Transverse colon (tissue), 4 donors: ENCODE measurements at regions not wholly inside any gene's neighbourhood (a gene's known extent, or its start where the extent isn't known, plus 50 kb on each side); places are given as distances from the start of the nearest gene placed in this dataset.

Experiments used
- CTCF ChIP-seq, 5 experiments: fragments of 200-600 bp in 3 of 5; fragments of 450-650 bp in 2 of 5; sonication (generic) in 3 of 5; IDR thresholded peaks; 1 replicate in 2 of 5; 2 replicates in 3 of 5; pipeline ENCODE4 v1.5.1; 2016 to 2017; ENCODE audit warnings: antibody characterized with exemption in 5 of 5, inconsistent platforms in 3 of 5, mild to moderate bottlenecking in 2 of 5, moderate library complexity in 1 of 5
- EP300 ChIP-seq: sonication (generic); formaldehyde crosslinking; IDR thresholded peaks from one replicate; pipeline ENCODE4 v1.6.1; 2017; ENCODE audit warnings: antibody characterized with exemption, low read depth
- POLR2A ChIP-seq: fragments of 450-650 bp; IDR thresholded peaks from one replicate; pipeline ENCODE4 v1.6.1; 2016; ENCODE audit warnings: antibody characterized with exemption, mild to moderate bottlenecking, moderate library complexity
- POLR2AphosphoS5 ChIP-seq, 3 donors: sonication (generic); formaldehyde crosslinking; IDR thresholded peaks; one replicate each; pipeline ENCODE4 v1.6.1; 2016; ENCODE audit warnings: antibody characterized with exemption in 3 of 3

- TF ChIP-seq CTCF (IDR thresholded peaks at IDR 0.05) (no peak), POLR2AphosphoS5 (IDR thresholded peaks at IDR 0.05) (no peak), EP300 (no peak), POLR2A (no peak)
These were observed 167.5 kb upstream of the DMRT1 start for GRCh38 chr9:673966-674526.
